ENCODE measurements at regions not wholly inside any gene's neighbourhood (a gene's known extent, or its start where the extent isn't known, plus 50 kb on each side); places are given as distances from the start of the nearest gene placed in this dataset.

DNA sequence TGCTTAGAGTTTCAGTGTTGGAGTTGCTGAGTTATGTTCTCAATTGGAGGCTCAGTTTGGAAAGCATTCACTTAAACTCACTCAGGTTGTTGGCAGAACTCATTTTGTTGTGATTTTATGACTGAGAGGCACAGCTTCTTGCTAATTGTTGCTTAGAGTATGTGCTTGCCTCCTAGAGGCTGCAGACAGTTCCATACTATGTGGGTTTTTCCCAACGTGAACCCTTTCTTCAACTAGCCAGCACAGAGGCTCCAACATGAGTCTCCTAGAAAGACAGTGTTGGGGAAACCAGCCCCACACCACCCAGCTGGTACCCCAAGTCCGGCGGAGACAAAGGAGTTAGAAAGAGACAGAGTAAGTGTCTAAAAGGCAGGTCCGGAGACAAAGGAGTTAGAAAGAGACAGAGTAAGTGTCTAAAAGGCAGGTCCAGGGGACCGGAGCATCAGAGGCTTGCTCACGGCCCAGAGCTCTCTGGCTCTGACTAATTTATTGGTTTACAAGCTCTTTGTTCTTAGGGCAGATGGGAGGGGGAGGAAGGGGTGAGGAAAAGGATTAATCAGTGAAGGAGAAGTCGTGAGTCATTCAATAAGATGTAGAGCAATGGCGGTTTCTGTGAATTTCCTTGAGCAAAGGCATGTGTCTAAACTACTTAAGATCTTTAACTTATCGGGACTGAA, 999.7 kb upstream of the LRRTM1 start (continued):
- TF ChIP-seq, protein P1, sequence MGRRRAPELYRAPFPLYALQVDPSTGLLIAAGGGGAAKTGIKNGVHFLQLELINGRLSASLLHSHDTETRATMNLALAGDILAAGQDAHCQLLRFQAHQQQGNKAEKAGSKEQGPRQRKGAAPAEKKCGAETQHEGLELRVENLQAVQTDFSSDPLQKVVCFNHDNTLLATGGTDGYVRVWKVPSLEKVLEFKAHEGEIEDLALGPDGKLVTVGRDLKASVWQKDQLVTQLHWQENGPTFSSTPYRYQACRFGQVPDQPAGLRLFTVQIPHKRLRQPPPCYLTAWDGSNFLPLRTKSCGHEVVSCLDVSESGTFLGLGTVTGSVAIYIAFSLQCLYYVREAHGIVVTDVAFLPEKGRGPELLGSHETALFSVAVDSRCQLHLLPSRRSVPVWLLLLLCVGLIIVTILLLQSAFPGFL (CRISPR knock-in tag; IDR thresholded peaks at IDR 0.05), result no peak
- no peak for TF ChIP-seq POU5F1 (IDR thresholded peaks at IDR 0.05; ENCODE audit: borderline replicate concordance, low read depth, low read length, partially characterized antibody)
- TF ChIP-seq ZNF695 (CRISPR knock-in tag; IDR thresholded peaks at IDR 0.05), result no peak
- TF ChIP-seq NR3C1 (CRISPR knock-in tag; IDR thresholded peaks at IDR 0.05), result no peak

- Histone ChIP-seq H3K4me1 (replicated peaks in 1 of 2; ENCODE audit: control insufficient read depth in 2 of 2, insufficient read depth in 2 of 2, low read length in 2 of 2) (no peaks in the 10 kb centered on the region), H4K20me1 (replicated peaks; ENCODE audit: control insufficient read depth, insufficient read depth, low read length) (no peaks in the 10 kb centered on the region), H2AFZ (ENCODE audit: low read depth, low read length) (no peak overlapping the region), H3K9ac (ENCODE audit: insufficient read depth in 1 of 2, low read depth in 2 of 2, low read length in 2 of 2) (no peak overlapping the region), H3K79me2 (ENCODE audit: control insufficient read depth, insufficient read depth, low read length) (no peaks in the 10 kb centered on the region), H3K27ac (ENCODE audit: extremely low read depth, low read depth, low read length) (no peak overlapping the region), H3K4me3 (no peak overlapping the region), H3K36me3 (ENCODE audit: control insufficient read depth, insufficient read depth, low read length) (no peaks in the 10 kb centered on the region), H3K9me1 (ENCODE audit: control insufficient read depth, insufficient read depth, low read length) (no peaks in the 10 kb centered on the region), H3K27me3 (ENCODE audit: control insufficient read depth in 2 of 2, insufficient read depth in 2 of 2, low read length in 2 of 2) (no peaks in the 10 kb centered on the region), H3K9me3 (replicated peaks; ENCODE audit: control insufficient read depth, insufficient read depth, low read depth, low read length) (no peaks in the 10 kb centered on the region), H3K4me2 (ENCODE audit: insufficient read depth, low read length) (no peak overlapping the region)
- CTCF ChIA-PET (ENCODE audit: low intra/inter-chr PET ratio), result no interaction called here
- BruUV-seq (replicated peaks), result no TSS peak
- intact Hi-C loops (cut with micrococcal nuclease), result no loop called here
- FAIRE-seq, result no peak
- no peak for DNase-seq (ENCODE audit: extremely low read depth in 1 of 4, low spot score in 3 of 4)
- POLR2A ChIA-PET, result no interaction called here
- ATAC-seq, result no peak
- TF ChIP-seq PURB (CRISPR knock-in tag; IDR thresholded peaks at IDR 0.05; ENCODE audit: low read depth), result no peak
- no peak for TF ChIP-seq HMBOX1 (IDR thresholded peaks at IDR 0.05)
- TF ChIP-seq TAF15 (IDR thresholded peaks at IDR 0.05; ENCODE audit: low read depth, low read length), result no peak
- in situ Hi-C loops (cut with MboI), result no loop called here
- 0% methylated on average over 1 of the region's 1 CpG for whole genome bisulfite sequencing (ENCODE audit: insufficient coverage, low coverage, missing lambda C conversion rate)
Observed at GRCh38 chr2:81303321-81303720, 998.8 kb upstream of the LRRTM1 start.
